Neural progenitor cell (in vitro differentiated cells): ENCODE measurements at regions not wholly inside any gene's neighbourhood (a gene's known extent, or its start where the extent isn't known, plus 50 kb on each side); places are given as distances from the start of the nearest gene placed in this dataset.

Source experiments
- DNase-seq: peaks from one replicate; pipeline ENCODE4 v3.0.0-alpha.2; 2016; ENCODE audit warnings: low spot score
- H2AFZ ChIP-seq: fragments of 200-600 bp; sonication (generic); replicated peaks from 2 replicates; pipeline ENCODE4 v1.6.1; 2016; ENCODE audit warnings: antibody characterized with exemption
- H3F3A ChIP-seq: fragments of 200-600 bp; sonication (generic); 2 replicates; pipeline ENCODE4 v1.6.1; 2016; ENCODE audit warnings: antibody characterized with exemption, low read depth
- H3K27ac ChIP-seq: fragments of 200-600 bp; sonication (generic); 2 replicates; pipeline ENCODE4 v1.5.1; 2016; ENCODE audit warnings: mild to moderate bottlenecking
- H3K27me3 ChIP-seq: fragments of 200-600 bp; sonication (generic); 2 replicates; pipeline ENCODE4 v1.6.1; 2016; ENCODE audit warnings: mild to moderate bottlenecking, moderate library complexity
- H3K36me3 ChIP-seq: fragments of 200-600 bp; sonication (generic); 2 replicates; pipeline ENCODE4 v1.5.1; 2016
- H3K4me1 ChIP-seq: fragments of 200-600 bp; sonication (generic); 2 replicates; pipeline ENCODE4 v1.6.1; 2016; ENCODE audit warnings: mixed run types
- H3K4me2 ChIP-seq: fragments of 200-600 bp; sonication (generic); 2 replicates; pipeline ENCODE4 v1.6.1; 2016
- H3K4me3 ChIP-seq: fragments of 200-600 bp; sonication (generic); 2 replicates; pipeline ENCODE4 v1.5.1; 2016
- H3K79me2 ChIP-seq: fragments of 200-600 bp; sonication (generic); 2 replicates; pipeline ENCODE4 v1.6.1; 2016; ENCODE audit warnings: low read depth
- H3K9ac ChIP-seq: fragments of 200-600 bp; sonication (generic); 2 replicates; pipeline ENCODE4 v1.6.1; 2016
- H3K9me3 ChIP-seq: fragments of 200-600 bp; sonication (generic); 2 replicates; pipeline ENCODE4 v1.5.1; 2016; ENCODE audit warnings: low read depth
- H4K20me1 ChIP-seq: fragments of 200-600 bp; sonication (generic); 2 replicates; pipeline ENCODE4 v1.6.1; 2016; ENCODE audit warnings: low read depth
- H3K27ac Mint-ChIP-seq: 3 replicates; pipeline ENCODE4 v1.8.0; 2021; ENCODE audit warnings: mixed read lengths
- H3K27me3 Mint-ChIP-seq: 2 replicates; pipeline ENCODE4 v1.8.0; 2022; ENCODE audit warnings: low read depth, mild to moderate bottlenecking, inconsistent platforms, moderate library complexity, mixed read lengths; ENCODE audit not compliant: insufficient read depth
- H3K36me3 Mint-ChIP-seq: 3 replicates; pipeline ENCODE4 v1.8.0; 2021; ENCODE audit warnings: mixed read lengths
- H3K4me1 Mint-ChIP-seq: 3 replicates; pipeline ENCODE4 v1.8.0; 2021; ENCODE audit warnings: mixed read lengths
- H3K4me3 Mint-ChIP-seq: 3 replicates; pipeline ENCODE4 v1.8.0; 2021; ENCODE audit warnings: mild to moderate bottlenecking, moderate library complexity, mixed read lengths
- H3K9me3 Mint-ChIP-seq: 3 replicates; pipeline ENCODE4 v1.8.0; 2020; ENCODE audit warnings: mixed read lengths
- EZH2 ChIP-seq: fragments of 200-600 bp; sonication (generic); IDR thresholded peaks from 2 replicates; pipeline ENCODE4 v1.6.1; 2017; ENCODE audit warnings: antibody characterized with exemption, mild to moderate bottlenecking, moderate library complexity
- EZH2phosphoT487 ChIP-seq: fragments of 200-600 bp; sonication (generic); IDR thresholded peaks from 2 replicates; pipeline ENCODE4 v1.6.1; 2017; ENCODE audit warnings: antibody characterized with exemption
- TF ChIP-seq, protein P1 (sequence below): fragments of 200-600 bp; sonication (generic); IDR thresholded peaks from 2 replicates; pipeline ENCODE4 v1.5.1; 2017; ENCODE audit warnings: antibody characterized with exemption, mild to moderate bottlenecking

DNA sequence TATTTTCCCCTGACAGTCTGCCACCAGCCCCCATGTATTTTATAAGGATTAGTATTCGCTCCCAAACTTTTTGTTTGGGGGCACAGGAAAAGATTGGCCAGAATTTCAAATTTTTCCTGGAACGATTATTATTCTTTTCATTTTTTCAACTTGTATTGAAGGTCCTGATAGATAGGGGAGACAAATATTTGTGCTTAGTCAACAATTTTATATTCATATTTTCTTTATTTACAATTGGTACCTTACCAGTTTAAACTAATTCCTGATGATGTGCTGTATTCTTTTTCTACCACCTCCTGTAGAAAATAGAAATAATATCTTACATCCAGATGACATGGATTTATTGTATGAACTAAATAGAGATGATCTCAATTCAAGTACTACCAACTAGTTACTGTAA, 60.7 kb upstream of the TSLP start:
- Mint-ChIP-seq H3K9me3 (no peaks in the 10 kb centered on the region), H3K36me3 (no peaks in the 10 kb centered on the region), H3K27ac (no peak overlapping the region), H3K4me1 (peaks cover 3% of the 10 kb centered on the region), H3K4me3 (no peak overlapping the region), H3K27me3 (no peaks in the 10 kb centered on the region)
- Histone ChIP-seq H3K9ac (no peak overlapping the region), H3K27ac (no peak overlapping the region), H3K79me2 (no peaks in the 10 kb centered on the region), H2AFZ (no peak overlapping the region), H3K36me3 (no peaks in the 10 kb centered on the region), H3K27me3 (no peaks in the 10 kb centered on the region), H4K20me1 (no peaks in the 10 kb centered on the region), H3K4me2 (no peak overlapping the region), H3F3A (no peaks in the 10 kb centered on the region), H3K4me1 (no peaks in the 10 kb centered on the region), H3K4me3 (no peak overlapping the region), H3K9me3 (no peaks in the 10 kb centered on the region)
- TF ChIP-seq EZH2 (no peak), EZH2phosphoT487 (no peak)
- TF ChIP-seq, protein P1, sequence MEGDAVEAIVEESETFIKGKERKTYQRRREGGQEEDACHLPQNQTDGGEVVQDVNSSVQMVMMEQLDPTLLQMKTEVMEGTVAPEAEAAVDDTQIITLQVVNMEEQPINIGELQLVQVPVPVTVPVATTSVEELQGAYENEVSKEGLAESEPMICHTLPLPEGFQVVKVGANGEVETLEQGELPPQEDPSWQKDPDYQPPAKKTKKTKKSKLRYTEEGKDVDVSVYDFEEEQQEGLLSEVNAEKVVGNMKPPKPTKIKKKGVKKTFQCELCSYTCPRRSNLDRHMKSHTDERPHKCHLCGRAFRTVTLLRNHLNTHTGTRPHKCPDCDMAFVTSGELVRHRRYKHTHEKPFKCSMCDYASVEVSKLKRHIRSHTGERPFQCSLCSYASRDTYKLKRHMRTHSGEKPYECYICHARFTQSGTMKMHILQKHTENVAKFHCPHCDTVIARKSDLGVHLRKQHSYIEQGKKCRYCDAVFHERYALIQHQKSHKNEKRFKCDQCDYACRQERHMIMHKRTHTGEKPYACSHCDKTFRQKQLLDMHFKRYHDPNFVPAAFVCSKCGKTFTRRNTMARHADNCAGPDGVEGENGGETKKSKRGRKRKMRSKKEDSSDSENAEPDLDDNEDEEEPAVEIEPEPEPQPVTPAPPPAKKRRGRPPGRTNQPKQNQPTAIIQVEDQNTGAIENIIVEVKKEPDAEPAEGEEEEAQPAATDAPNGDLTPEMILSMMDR: no peak
- no peak for DNase-seq

DNA sequence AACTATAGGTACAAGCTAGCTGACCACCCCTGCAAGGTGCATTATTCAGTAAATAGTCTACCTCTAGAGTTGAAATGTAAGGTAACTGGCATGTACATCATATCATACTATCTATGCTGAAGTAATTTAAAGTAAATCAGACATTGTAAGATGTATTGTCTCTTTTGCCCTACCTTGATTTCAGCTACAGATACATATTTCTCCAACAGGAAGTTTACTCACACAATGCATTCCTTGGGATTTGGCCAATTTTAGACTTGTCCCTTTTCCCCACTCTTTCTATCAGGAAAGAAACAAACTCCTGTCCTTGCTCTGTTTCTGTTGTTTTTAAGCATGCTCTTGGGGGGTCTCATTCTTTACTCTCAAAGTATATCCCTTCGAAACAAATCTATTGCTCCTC, 58.5 kb upstream of the TSLP start:
- Histone ChIP-seq H2AFZ (no peak overlapping the region), H3K4me3 (no peak overlapping the region), H3K27ac (no peak overlapping the region), H3K4me1 (no peaks in the 10 kb centered on the region), H3K27me3 (no peaks in the 10 kb centered on the region), H3F3A (no peaks in the 10 kb centered on the region), H3K36me3 (no peaks in the 10 kb centered on the region), H3K9ac (no peak overlapping the region), H4K20me1 (no peaks in the 10 kb centered on the region), H3K4me2 (no peak overlapping the region), H3K79me2 (no peaks in the 10 kb centered on the region), H3K9me3 (no peaks in the 10 kb centered on the region)
- H3K4me3 Mint-ChIP-seq: no peak overlapping the region
- H3K27me3 Mint-ChIP-seq: no peaks in the 10 kb centered on the region
- TF ChIP-seq, protein P1: no peak
- TF ChIP-seq EZH2 (no peak), EZH2phosphoT487 (no peak)
- no peak for DNase-seq
- no peaks in the 10 kb centered on the region for H3K36me3 Mint-ChIP-seq
- H3K27ac Mint-ChIP-seq: no peak overlapping the region
- H3K4me1 Mint-ChIP-seq: peaks cover 3% of the 10 kb centered on the region
- no peaks in the 10 kb centered on the region for H3K9me3 Mint-ChIP-seq

DNA sequence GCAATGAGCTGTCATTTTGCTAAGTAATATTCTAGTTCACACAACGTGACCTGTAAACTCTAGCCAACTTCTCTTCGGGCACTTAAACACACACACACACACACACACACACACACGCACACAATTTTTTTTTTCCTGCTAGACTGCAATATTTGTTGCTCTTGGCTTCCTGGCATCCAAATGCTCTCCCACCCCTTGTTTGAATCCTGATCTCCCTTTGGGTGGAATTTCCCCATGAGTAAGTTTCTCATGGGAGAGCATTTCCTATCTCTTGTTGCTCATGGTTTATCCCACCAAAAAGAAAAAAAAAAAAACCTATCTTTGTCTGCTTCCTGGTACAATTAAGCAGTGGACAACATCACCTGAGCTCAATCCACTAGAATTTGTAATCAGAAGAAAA, 54.7 kb upstream of the TSLP start:
- H3K4me3 Mint-ChIP-seq: no peak overlapping the region

More for the DNA sequence above, 54.7 kb upstream of the TSLP start:
- Histone ChIP-seq H4K20me1 (no peaks in the 10 kb centered on the region), H3K9me3 (no peaks in the 10 kb centered on the region), H3K27ac (no peak overlapping the region), H2AFZ (no peak overlapping the region), H3K4me1 (no peaks in the 10 kb centered on the region), H3K9ac (no peak overlapping the region), H3K4me3 (no peak overlapping the region), H3K79me2 (no peaks in the 10 kb centered on the region), H3K4me2 (no peak overlapping the region), H3K27me3 (no peaks in the 10 kb centered on the region), H3K36me3 (no peaks in the 10 kb centered on the region), H3F3A (no peaks in the 10 kb centered on the region)
- Mint-ChIP-seq H3K9me3 (no peaks in the 10 kb centered on the region), H3K27ac (no peak overlapping the region), H3K4me1 (no peaks in the 10 kb centered on the region), H3K36me3 (no peaks in the 10 kb centered on the region), H3K27me3 (no peaks in the 10 kb centered on the region)
- no peak for DNase-seq
- TF ChIP-seq, protein P1: no peak
- TF ChIP-seq EZH2 (no peak), EZH2phosphoT487 (no peak)
